K562 (cell line): ENCODE measurements at regions not wholly inside any gene's neighbourhood (a gene's known extent, or its start where the extent isn't known, plus 50 kb on each side); places are given as distances from the start of the nearest gene placed in this dataset.

Experiments
- ATAC-seq: fragments of 200-7000 bp; cut with Tn5 transposase; 3 replicates; pipeline ENCODE4 v1.9.1; 2020; ENCODE audit warnings: moderate library complexity
- BruUV-seq: library from RNA; stranded (reverse); fragments of 400-500 nt; replicated peaks from 2 replicates; lab custom pipeline; 2021; lab: Mats Ljungman, UMichigan
- CTCF ChIA-PET: fragments of 300-600 bp; formaldehyde crosslinking; extraction: SDS; loops from one replicate; lab custom pipeline; 2021; ENCODE audit warnings: low intra/inter-chr PET ratio; lab: Yijun Ruan, JAX
- POLR2A ChIA-PET: fragments of 300-600, 350-650 bp; sonication (Branson Sonifier 250); formaldehyde crosslinking; extraction: SDS; loops from one replicate; lab custom pipeline; 2021; ENCODE audit warnings: antibody characterized with exemption, inconsistent platforms; lab: Yijun Ruan, JAX
- DNase-seq, 4 experiments: peaks; one replicate each; pipeline versions ENCODE4 v3.0.0 to v3.0.0-alpha.2; 2011 to 2018; ENCODE audit warnings: low spot score in 3 of 4, mixed read lengths in 3 of 4; ENCODE audit errors: extremely low read depth in 1 of 4
- FAIRE-seq: peaks from 2 replicates; lab custom pipeline; 2011; peaks lifted over from hg19 to GRCh38; lab: Jason Lieb, UNC
- H2AFZ ChIP-seq: 2 replicates; pipeline ENCODE4 v1.6.0; 2011; ENCODE audit warnings: low read depth, low read length, control low read depth, inconsistent platforms
- H3K27ac ChIP-seq: fragments of 200-600 bp; 3 replicates; pipeline ENCODE4 v1.8.0; 2011; ENCODE audit warnings: low read depth, mild to moderate bottlenecking, control low read depth, inconsistent platforms, low read length, moderate library complexity, mixed read lengths; ENCODE audit errors: extremely low read depth
- H3K27me3 ChIP-seq, 2 experiments: fragments of 300-600 bp in 1 of 2; 2 replicates in 1 of 2; 3 replicates in 1 of 2; pipeline versions ENCODE4 v1.6.0 to v1.8.0; 2011; ENCODE audit warnings: inconsistent platforms in 2 of 2, low read length in 2 of 2, mild to moderate bottlenecking in 1 of 2, mixed read lengths in 1 of 2, moderate library complexity in 1 of 2; ENCODE audit not compliant: control insufficient read depth in 2 of 2, insufficient read depth in 2 of 2
- H3K36me3 ChIP-seq: fragments of 300-600 bp; 3 replicates; pipeline ENCODE4 v1.8.0; 2011; ENCODE audit warnings: mild to moderate bottlenecking, low read length, inconsistent platforms; ENCODE audit not compliant: control insufficient read depth, insufficient read depth
- H3K4me1 ChIP-seq, 2 experiments: fragments of 200-600 bp in 1 of 2; replicated peaks in 1 of 2; 2 replicates in 1 of 2; 3 replicates in 1 of 2; pipeline versions ENCODE4 v1.5.1 to v1.8.0; 2011; ENCODE audit warnings: inconsistent platforms in 2 of 2, low read length in 2 of 2, mild to moderate bottlenecking in 1 of 2, mixed read lengths in 1 of 2, moderate library complexity in 1 of 2; ENCODE audit not compliant: control insufficient read depth in 2 of 2, insufficient read depth in 2 of 2
- H3K4me2 ChIP-seq: 2 replicates; pipeline ENCODE4 v1.6.1; 2011; ENCODE audit warnings: low read length, control low read depth, inconsistent platforms, mixed read lengths; ENCODE audit not compliant: insufficient read depth
- H3K4me3 ChIP-seq: fragments of 200-600 bp; sonication (generic), shearing (Covaris generic); 2 replicates; pipeline ENCODE4 v1.5.1; 2016; ENCODE audit warnings: control low read depth, inconsistent platforms
- H3K79me2 ChIP-seq: fragments of 200-600 bp; 3 replicates; pipeline ENCODE4 v1.8.0; 2011; ENCODE audit warnings: low read length, inconsistent platforms; ENCODE audit not compliant: control insufficient read depth, insufficient read depth
- H3K9ac ChIP-seq, 2 experiments: 2 replicates each; pipeline versions ENCODE4 v1.6.0 to v1.6.1; 2011; ENCODE audit warnings: low read depth in 2 of 2, low read length in 2 of 2, control low read depth in 1 of 2, inconsistent platforms in 1 of 2, mild to moderate bottlenecking in 1 of 2, mixed read lengths in 1 of 2; ENCODE audit not compliant: insufficient read depth in 1 of 2
- H3K9me1 ChIP-seq: one replicate; pipeline ENCODE4 v1.6.0; 2011; ENCODE audit warnings: inconsistent platforms, mild to moderate bottlenecking, low read length, moderate library complexity; ENCODE audit not compliant: control insufficient read depth, insufficient read depth
- H3K9me3 ChIP-seq: replicated peaks from 2 replicates; pipeline ENCODE4 v1.5.1; 2011; ENCODE audit warnings: low read depth, low read length, inconsistent platforms; ENCODE audit not compliant: control insufficient read depth, insufficient read depth
- H4K20me1 ChIP-seq: replicated peaks from 2 replicates; pipeline ENCODE4 v1.6.1; 2011; ENCODE audit warnings: low read length, inconsistent platforms, mixed read lengths; ENCODE audit not compliant: control insufficient read depth, insufficient read depth
- CBX2 ChIP-seq: fragments of 200-600 bp; sonication (generic); IDR thresholded peaks from one replicate; pipeline ENCODE4 v1.6.1; 2012; ENCODE audit warnings: mild to moderate bottlenecking, low read length, inconsistent platforms; ENCODE audit not compliant: insufficient read depth, poor library complexity, severe bottlenecking
- CBX3 ChIP-seq, 2 experiments: IDR thresholded peaks; 1 replicate in 1 of 2; 2 replicates in 1 of 2; pipeline ENCODE4 v1.6.1; 2012; ENCODE audit warnings: inconsistent platforms in 2 of 2, low read length in 2 of 2, borderline replicate concordance in 1 of 2, control low read depth in 1 of 2
- COPS2 ChIP-seq: fragments of 450-650 bp; conservative IDR thresholded peaks from 2 replicates; pipeline ENCODE4 v1.6.1; 2016; ENCODE audit warnings: mild to moderate bottlenecking, moderate library complexity
- ELF2 ChIP-seq: fragments of 250-450 bp; sonication (Bioruptor Pico); IDR thresholded peaks from 2 replicates; pipeline ENCODE4 v1.5.0; 2021; ENCODE audit warnings: mild to moderate bottlenecking
- HES1 ChIP-seq: fragments of 450-650 bp; IDR thresholded peaks from 2 replicates; pipeline ENCODE4 v1.6.1; 2016; ENCODE audit warnings: low read depth, mild to moderate bottlenecking, moderate library complexity
- SIN3B ChIP-seq: fragments of 450-650 bp; IDR thresholded peaks from 2 replicates; pipeline ENCODE4 v1.6.1; 2017; ENCODE audit warnings: low read depth, mild to moderate bottlenecking, moderate library complexity
- THRA ChIP-seq: fragments of 450-650 bp; IDR thresholded peaks from 2 replicates; pipeline ENCODE4 v1.6.1; 2017; ENCODE audit warnings: mild to moderate bottlenecking, moderate library complexity
- ZBTB9 ChIP-seq: fragments of 450-650 bp; formaldehyde crosslinking; IDR thresholded peaks from 2 replicates; pipeline ENCODE4 v1.4.0; 2020; ENCODE audit warnings: mild to moderate bottlenecking, moderate library complexity
- ZNF436 ChIP-seq: fragments of 250-450, 450-650 bp; sonication (Bioruptor Pico); formaldehyde crosslinking; IDR thresholded peaks from 2 replicates; pipeline ENCODE4 v1.7.0; 2020; ENCODE audit warnings: mild to moderate bottlenecking
- ZNF444 ChIP-seq: fragments of 250-450 bp; sonication (Bioruptor Pico); IDR thresholded peaks from 2 replicates; pipeline ENCODE4 v1.4.0; 2020; ENCODE audit warnings: mild to moderate bottlenecking, moderate library complexity
- WGBS: fragments of 100-300 bp; shearing (Covaris generic); methylation state at CpG from one replicate; pipeline ENCODE4 v1.1.6; 2016; ENCODE audit warnings: low coverage, mixed read lengths; ENCODE audit not compliant: insufficient coverage; ENCODE audit errors: missing lambda C conversion rate; 5-methylcytosine and 5-hydroxymethylcytosine counted together
- in situ Hi-C: fragments of 300-500 bp; cut with MboI; formaldehyde crosslinking; loops from 4 replicates; pipeline ENCODE4 v1.15.0; 2018; ENCODE audit warnings: inconsistent platforms, mixed read lengths
- intact Hi-C: fragments of 100-400 bp; cut with micrococcal nuclease; formaldehyde crosslinking; loops from 2 replicates; pipeline ENCODE4 v1.14.2; 2022

- TF ChIP-seq THRA = no peak
Measured at GRCh38 chr13:47288546-47288945, 391.7 kb upstream of the HTR2A start (continued).

- no peak for ATAC-seq
- no peaks in the 10 kb centered on the region for H4K20me1 ChIP-seq
- WGBS = 0% methylated on average over 1 of the region's 1 CpG
- no peak overlapping the region for H3K4me3 ChIP-seq
- no peak overlapping the region for H3K9ac ChIP-seq
- H3K27ac ChIP-seq = no peak overlapping the region
- no peaks in the 10 kb centered on the region for H3K79me2 ChIP-seq
- CTCF ChIA-PET = no interaction called here
- FAIRE-seq = no peak
- no peaks in the 10 kb centered on the region for H3K4me1 ChIP-seq
- in situ Hi-C loops (no loop called here), intact Hi-C loops (no loop called here)
- H3K27me3 ChIP-seq = no peaks in the 10 kb centered on the region
- no peak overlapping the region for H2AFZ ChIP-seq
- H3K36me3 ChIP-seq = no peaks in the 10 kb centered on the region
- no peaks in the 10 kb centered on the region for H3K9me1 ChIP-seq
- no peaks in the 10 kb centered on the region; the same call in 1 of the 2 replicates for H3K9me3 ChIP-seq
- BruUV-seq = no TSS peak
- H3K4me2 ChIP-seq = no peak overlapping the region
- DNase-seq = no peak
- TF ChIP-seq ZNF436 = no peak
- TF ChIP-seq ZNF444 = no peak
- TF ChIP-seq, all 486 proteins: peak for 0
- POLR2A ChIA-PET = no interaction called here
Measured at GRCh38 chr13:47287291-47287751, 390.5 kb upstream of the HTR2A start.

GRCh38 chr13:47281991-47282390 lies 385.1 kb upstream of the HTR2A start:
- H3K4me3 ChIP-seq = no peak overlapping the region
- ATAC-seq = no peak
- 9% methylated on average over 2 of the region's 2 CpGs for WGBS
- TF ChIP-seq HES1 (no peak), CBX2 (no peak), SIN3B (no peak), CBX3 (IDR thresholded peaks at IDR 0.05; ENCODE audit: borderline replicate concordance in 1 of 2, low read length in 2 of 2) (no peak), ELF2 (no peak), ZBTB9 (CRISPR knock-in tag) (no peak), COPS2 (no peak)
- no TSS peak for BruUV-seq
- H4K20me1 ChIP-seq = no peaks in the 10 kb centered on the region
- CTCF ChIA-PET = no interaction called here
- H3K4me1 ChIP-seq = no peaks in the 10 kb centered on the region
- no peak overlapping the region for H3K4me2 ChIP-seq
- in situ Hi-C loops (no loop called here), intact Hi-C loops (no loop called here)
- no peak for DNase-seq
- H3K9ac ChIP-seq = no peak overlapping the region
- POLR2A ChIA-PET = no interaction called here
- H3K36me3 ChIP-seq = no peaks in the 10 kb centered on the region
- no peak overlapping the region for H3K27ac ChIP-seq
- H3K79me2 ChIP-seq = no peaks in the 10 kb centered on the region
- no peaks in the 10 kb centered on the region; the same call in 1 of the 2 replicates for H3K9me3 ChIP-seq
- H2AFZ ChIP-seq = no peak overlapping the region
- no peaks in the 10 kb centered on the region for H3K9me1 ChIP-seq
- FAIRE-seq = no peak
- H3K27me3 ChIP-seq = no peaks in the 10 kb centered on the region
